ENCODE measurements at regions not wholly inside any gene's neighbourhood (a gene's known extent, or its start where the extent isn't known, plus 50 kb on each side); places are given as distances from the start of the nearest gene placed in this dataset.

- Histone ChIP-seq H3K27me3 (ENCODE audit: control insufficient read depth in 3 of 3, insufficient read depth in 3 of 3, low read length in 2 of 3) (no peaks in the 10 kb centered on the region), H3K36me3 (ENCODE audit: control insufficient read depth in 4 of 4, insufficient read depth in 4 of 4, low read length in 4 of 4) (no peaks in the 10 kb centered on the region), H3K9ac (ENCODE audit: insufficient read depth in 1 of 2, low read length in 2 of 2) (peak overlapping the region in 1 of 2 donors; percentile 32), H3K4me3 (no peak overlapping the region), H3K27ac (ENCODE audit: low read depth in 1 of 2, low read length in 1 of 2) (no peak overlapping the region), H3K4me1 (ENCODE audit: control insufficient read depth in 5 of 5, insufficient read depth in 5 of 5, low read length in 5 of 5) (peaks cover 0 to 20% (median 0%) of the 10 kb centered on the region in 5 donors), H3K9me3 (ENCODE audit: control insufficient read depth in 4 of 4, insufficient read depth in 3 of 4, low read length in 3 of 4) (no peaks in the 10 kb centered on the region)
- 57 to 70% methylated on average over 1 of the region's 1 CpG for WGBS, 2 donors
- no peak for TF ChIP-seq CTCF (IDR thresholded peaks at IDR 0.05; ENCODE audit: control extremely low read depth, extremely low read depth)
- ATAC-seq (ENCODE audit: insufficient read depth, low FRiP score) (no peak), DNase-seq (peak in 2 of 3 donors; percentile 61 to 64)
Measured at GRCh38 chr21:16625491-16625890, 887.4 kb upstream of the CXADR start.

- Histone ChIP-seq H3K36me3 (ENCODE audit: control insufficient read depth in 4 of 4, insufficient read depth in 4 of 4, low read length in 4 of 4) (no peaks in the 10 kb centered on the region), H3K27me3 (ENCODE audit: control insufficient read depth in 3 of 3, insufficient read depth in 3 of 3, low read length in 2 of 3) (no peaks in the 10 kb centered on the region), H3K4me3 (no peak overlapping the region), H3K9me3 (ENCODE audit: control insufficient read depth in 4 of 4, insufficient read depth in 3 of 4, low read length in 3 of 4) (no peaks in the 10 kb centered on the region), H3K27ac (ENCODE audit: low read depth in 1 of 2, low read length in 1 of 2) (no peak overlapping the region), H3K4me1 (ENCODE audit: control insufficient read depth in 5 of 5, insufficient read depth in 5 of 5, low read length in 5 of 5) (peaks cover 0 to 10% (median 4%) of the 10 kb centered on the region in 5 donors), H3K9ac (ENCODE audit: insufficient read depth in 1 of 2, low read length in 2 of 2) (no peak overlapping the region)
- DNase-seq (peak; percentile 23 to 77 (median 75)), ATAC-seq (ENCODE audit: insufficient read depth, low FRiP score) (no peak)
- WGBS, 2 donors, result 63 to 77% methylated on average over 4 of the region's 4 CpGs
- no peak for TF ChIP-seq CTCF (IDR thresholded peaks at IDR 0.05; ENCODE audit: control extremely low read depth, extremely low read depth)
Measured at GRCh38 chr21:16633831-16634459, 878.9 kb upstream of the CXADR start.

- Histone ChIP-seq H3K27me3 (ENCODE audit: control insufficient read depth in 3 of 3, insufficient read depth in 3 of 3, low read length in 2 of 3) (no peaks in the 10 kb centered on the region), H3K4me1 (ENCODE audit: control insufficient read depth in 5 of 5, insufficient read depth in 5 of 5, low read length in 5 of 5) (peaks cover 0 to 10% (median 4%) of the 10 kb centered on the region in 5 donors), H3K4me3 (no peak overlapping the region), H3K27ac (ENCODE audit: low read depth in 1 of 2, low read length in 1 of 2) (no peak overlapping the region), H3K9me3 (ENCODE audit: control insufficient read depth in 4 of 4, insufficient read depth in 3 of 4, low read length in 3 of 4) (no peaks in the 10 kb centered on the region), H3K9ac (ENCODE audit: insufficient read depth in 1 of 2, low read length in 2 of 2) (no peak overlapping the region), H3K36me3 (ENCODE audit: control insufficient read depth in 4 of 4, insufficient read depth in 4 of 4, low read length in 4 of 4) (no peaks in the 10 kb centered on the region)
- 61 to 72% methylated on average over 4 of the region's 4 CpGs for WGBS, 2 donors
- no peak for DNase-seq
- no peak for ATAC-seq (ENCODE audit: insufficient read depth, low FRiP score)
- no peak for TF ChIP-seq CTCF (IDR thresholded peaks at IDR 0.05; ENCODE audit: control extremely low read depth, extremely low read depth)
Measured at GRCh38 chr21:16634515-16634914, 878.3 kb upstream of the CXADR start.

All from lung (tissue), 11 donors.